HepG2 (cell line): ENCODE measurements at regions not wholly inside any gene's neighbourhood (a gene's known extent, or its start where the extent isn't known, plus 50 kb on each side); places are given as distances from the start of the nearest gene placed in this dataset.

ENCODE experiments used
- HOXA3 ChIP-seq: sonication (generic); formaldehyde crosslinking; IDR thresholded peaks from 2 replicates; pipeline ENCODE4 v1.5.0; 2020; ENCODE audit warnings: missing genetic modification reagents
- MIXL1 ChIP-seq: IDR thresholded peaks from 2 replicates; pipeline ENCODE4 v1.6.1; 2016
- NFYC ChIP-seq: IDR thresholded peaks from 2 replicates; pipeline ENCODE4 v1.6.1; 2016; ENCODE audit warnings: missing genetic modification reagents, missing compliant biosample characterization
- ZNF33A ChIP-seq: sonication (generic); formaldehyde crosslinking; IDR thresholded peaks from 2 replicates; pipeline ENCODE4 v1.5.1; 2020; ENCODE audit warnings: missing genetic modification reagents, mild to moderate bottlenecking, moderate library complexity, borderline replicate concordance
- ZNF431 ChIP-seq: sonication (generic); formaldehyde crosslinking; IDR thresholded peaks from 2 replicates; pipeline ENCODE4 v1.9.0; 2022; ENCODE audit warnings: missing genetic modification reagents, low read depth, mild to moderate bottlenecking, borderline replicate concordance
- ZNF800 ChIP-seq: sonication (generic); formaldehyde crosslinking; IDR thresholded peaks from 2 replicates; pipeline ENCODE4 v1.4.0; 2020; ENCODE audit warnings: missing genetic modification reagents
- TF ChIP-seq, protein P1 (sequence below): sonication (generic); formaldehyde crosslinking; IDR thresholded peaks from 2 replicates; pipeline ENCODE4 v1.9.0; 2021; ENCODE audit warnings: mild to moderate bottlenecking, missing genetic modification reagents
- TF ChIP-seq, protein P2 (sequence below): sonication (generic); formaldehyde crosslinking; IDR thresholded peaks from 2 replicates; pipeline ENCODE4 v1.4.0; 2020; ENCODE audit warnings: missing genetic modification reagents

DNA sequence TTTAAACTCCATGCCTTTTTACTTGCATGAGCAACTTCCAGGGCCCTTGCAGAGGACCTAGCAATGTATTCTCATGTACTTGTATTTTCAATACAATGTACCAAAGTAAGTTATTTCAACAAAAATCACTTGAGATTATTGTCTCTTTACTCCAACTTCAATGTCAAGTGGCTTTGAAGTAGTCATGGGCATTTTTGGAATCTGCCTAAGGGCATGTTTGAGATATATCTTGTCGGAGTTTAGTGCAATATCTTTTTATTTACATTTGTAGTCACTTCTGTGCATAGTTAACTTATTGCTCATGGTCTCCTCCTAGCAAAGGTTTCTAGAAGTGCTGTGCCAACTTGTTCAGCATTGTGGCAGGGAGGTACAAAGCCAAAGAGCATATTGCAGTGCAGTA lies 508.7 kb upstream of the SEMA3D start (continued):
- TF ChIP-seq, protein P1, sequence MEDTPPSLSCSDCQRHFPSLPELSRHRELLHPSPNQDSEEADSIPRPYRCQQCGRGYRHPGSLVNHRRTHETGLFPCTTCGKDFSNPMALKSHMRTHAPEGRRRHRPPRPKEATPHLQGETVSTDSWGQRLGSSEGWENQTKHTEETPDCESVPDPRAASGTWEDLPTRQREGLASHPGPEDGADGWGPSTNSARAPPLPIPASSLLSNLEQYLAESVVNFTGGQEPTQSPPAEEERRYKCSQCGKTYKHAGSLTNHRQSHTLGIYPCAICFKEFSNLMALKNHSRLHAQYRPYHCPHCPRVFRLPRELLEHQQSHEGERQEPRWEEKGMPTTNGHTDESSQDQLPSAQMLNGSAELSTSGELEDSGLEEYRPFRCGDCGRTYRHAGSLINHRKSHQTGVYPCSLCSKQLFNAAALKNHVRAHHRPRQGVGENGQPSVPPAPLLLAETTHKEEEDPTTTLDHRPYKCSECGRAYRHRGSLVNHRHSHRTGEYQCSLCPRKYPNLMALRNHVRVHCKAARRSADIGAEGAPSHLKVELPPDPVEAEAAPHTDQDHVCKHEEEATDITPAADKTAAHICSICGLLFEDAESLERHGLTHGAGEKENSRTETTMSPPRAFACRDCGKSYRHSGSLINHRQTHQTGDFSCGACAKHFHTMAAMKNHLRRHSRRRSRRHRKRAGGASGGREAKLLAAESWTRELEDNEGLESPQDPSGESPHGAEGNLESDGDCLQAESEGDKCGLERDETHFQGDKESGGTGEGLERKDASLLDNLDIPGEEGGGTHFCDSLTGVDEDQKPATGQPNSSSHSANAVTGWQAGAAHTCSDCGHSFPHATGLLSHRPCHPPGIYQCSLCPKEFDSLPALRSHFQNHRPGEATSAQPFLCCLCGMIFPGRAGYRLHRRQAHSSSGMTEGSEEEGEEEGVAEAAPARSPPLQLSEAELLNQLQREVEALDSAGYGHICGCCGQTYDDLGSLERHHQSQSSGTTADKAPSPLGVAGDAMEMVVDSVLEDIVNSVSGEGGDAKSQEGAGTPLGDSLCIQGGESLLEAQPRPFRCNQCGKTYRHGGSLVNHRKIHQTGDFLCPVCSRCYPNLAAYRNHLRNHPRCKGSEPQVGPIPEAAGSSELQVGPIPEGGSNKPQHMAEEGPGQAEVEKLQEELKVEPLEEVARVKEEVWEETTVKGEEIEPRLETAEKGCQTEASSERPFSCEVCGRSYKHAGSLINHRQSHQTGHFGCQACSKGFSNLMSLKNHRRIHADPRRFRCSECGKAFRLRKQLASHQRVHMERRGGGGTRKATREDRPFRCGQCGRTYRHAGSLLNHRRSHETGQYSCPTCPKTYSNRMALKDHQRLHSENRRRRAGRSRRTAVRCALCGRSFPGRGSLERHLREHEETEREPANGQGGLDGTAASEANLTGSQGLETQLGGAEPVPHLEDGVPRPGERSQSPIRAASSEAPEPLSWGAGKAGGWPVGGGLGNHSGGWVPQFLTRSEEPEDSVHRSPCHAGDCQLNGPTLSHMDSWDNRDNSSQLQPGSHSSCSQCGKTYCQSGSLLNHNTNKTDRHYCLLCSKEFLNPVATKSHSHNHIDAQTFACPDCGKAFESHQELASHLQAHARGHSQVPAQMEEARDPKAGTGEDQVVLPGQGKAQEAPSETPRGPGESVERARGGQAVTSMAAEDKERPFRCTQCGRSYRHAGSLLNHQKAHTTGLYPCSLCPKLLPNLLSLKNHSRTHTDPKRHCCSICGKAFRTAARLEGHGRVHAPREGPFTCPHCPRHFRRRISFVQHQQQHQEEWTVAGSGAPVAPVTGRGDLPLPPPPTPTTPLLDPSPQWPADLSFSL (CRISPR knock-in tag), result no peak
- TF ChIP-seq MIXL1 (no peak), ZNF800 (CRISPR knock-in tag) (no peak), HOXA3 (no peak), ZNF33A (CRISPR knock-in tag) (no peak), ZNF431 (CRISPR knock-in tag) (no peak), NFYC (CRISPR knock-in tag) (no peak)
- TF ChIP-seq, protein P2, sequence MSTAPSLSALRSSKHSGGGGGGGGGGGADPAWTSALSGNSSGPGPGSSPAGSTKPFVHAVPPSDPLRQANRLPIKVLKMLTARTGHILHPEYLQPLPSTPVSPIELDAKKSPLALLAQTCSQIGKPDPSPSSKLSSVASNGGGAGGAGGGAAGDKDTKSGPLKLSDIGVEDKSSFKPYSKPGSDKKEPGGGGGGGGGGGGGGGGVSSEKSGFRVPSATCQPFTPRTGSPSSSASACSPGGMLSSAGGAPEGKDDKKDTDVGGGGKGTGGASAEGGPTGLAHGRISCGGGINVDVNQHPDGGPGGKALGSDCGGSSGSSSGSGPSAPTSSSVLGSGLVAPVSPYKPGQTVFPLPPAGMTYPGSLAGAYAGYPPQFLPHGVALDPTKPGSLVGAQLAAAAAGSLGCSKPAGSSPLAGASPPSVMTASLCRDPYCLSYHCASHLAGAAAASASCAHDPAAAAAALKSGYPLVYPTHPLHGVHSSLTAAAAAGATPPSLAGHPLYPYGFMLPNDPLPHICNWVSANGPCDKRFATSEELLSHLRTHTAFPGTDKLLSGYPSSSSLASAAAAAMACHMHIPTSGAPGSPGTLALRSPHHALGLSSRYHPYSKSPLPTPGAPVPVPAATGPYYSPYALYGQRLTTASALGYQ (CRISPR knock-in tag), result no peak
- TF ChIP-seq, all 625 proteins: peak for 0
